ENCODE measurements at regions not wholly inside any gene's neighbourhood (a gene's known extent, or its start where the extent isn't known, plus 50 kb on each side); places are given as distances from the start of the nearest gene placed in this dataset.

DNA sequence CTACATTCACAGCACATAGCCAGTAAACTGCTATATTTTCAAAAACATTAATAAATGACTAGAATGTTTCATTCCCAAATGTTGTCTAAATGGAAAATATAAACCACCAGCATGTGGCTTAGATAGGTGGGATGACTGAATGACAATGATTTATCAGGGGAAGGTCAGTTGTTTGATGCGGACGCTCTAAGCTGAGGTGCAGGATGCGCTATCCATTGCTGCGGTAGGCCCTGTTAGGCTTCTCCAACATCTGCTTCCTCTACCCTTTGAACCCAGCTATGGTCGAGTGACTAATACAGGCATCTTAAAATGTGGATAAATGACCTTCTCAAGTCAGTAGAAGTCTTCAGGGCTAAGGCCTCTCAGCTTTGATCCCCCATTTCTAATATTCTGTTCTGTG lies 584.2 kb downstream of the CMPK2 start:
- POLR2A ChIA-PET = no interaction called here
- BruUV-seq (replicated peaks) = no TSS peak
- H3K27me3 ChIP-seq (ENCODE audit: control insufficient read depth, insufficient read depth, low read length) = no peaks in the 10 kb centered on the region
- H3K27ac ChIP-seq (ENCODE audit: low read length) = no peak overlapping the region
- H3K4me1 ChIP-seq (ENCODE audit: control insufficient read depth, insufficient read depth, low read length) = no peaks in the 10 kb centered on the region
- no peaks in the 10 kb centered on the region for H3K9me3 ChIP-seq (ENCODE audit: control insufficient read depth, insufficient read depth, low read depth, low read length)
- in situ Hi-C loops (cut with HindIII; ENCODE audit: low pct_unique_long_range_greater_than_20kb, low sequenced_read_pairs) (no loop called here), intact Hi-C loops (cut with micrococcal nuclease; ENCODE audit: unreplicated experiment) (no loop called here)
- H3K36me3 ChIP-seq (ENCODE audit: control insufficient read depth, insufficient read depth, low read length) = no peaks in the 10 kb centered on the region
- no peak for DNase-seq (ENCODE audit: low read depth, low spot score)
- no peak overlapping the region for H3K4me3 ChIP-seq (ENCODE audit: low read depth in 2 of 2, low read length in 2 of 2)
- ATAC-seq = no peak
- TF ChIP-seq TCF7L2 (IDR thresholded peaks at IDR 0.05; ENCODE audit: low read depth, low read length) = no peak
- no peak for TF ChIP-seq POLR2AphosphoS5 (IDR thresholded peaks at IDR 0.05; ENCODE audit: low read depth, low read length)
- TF ChIP-seq, protein P1, sequence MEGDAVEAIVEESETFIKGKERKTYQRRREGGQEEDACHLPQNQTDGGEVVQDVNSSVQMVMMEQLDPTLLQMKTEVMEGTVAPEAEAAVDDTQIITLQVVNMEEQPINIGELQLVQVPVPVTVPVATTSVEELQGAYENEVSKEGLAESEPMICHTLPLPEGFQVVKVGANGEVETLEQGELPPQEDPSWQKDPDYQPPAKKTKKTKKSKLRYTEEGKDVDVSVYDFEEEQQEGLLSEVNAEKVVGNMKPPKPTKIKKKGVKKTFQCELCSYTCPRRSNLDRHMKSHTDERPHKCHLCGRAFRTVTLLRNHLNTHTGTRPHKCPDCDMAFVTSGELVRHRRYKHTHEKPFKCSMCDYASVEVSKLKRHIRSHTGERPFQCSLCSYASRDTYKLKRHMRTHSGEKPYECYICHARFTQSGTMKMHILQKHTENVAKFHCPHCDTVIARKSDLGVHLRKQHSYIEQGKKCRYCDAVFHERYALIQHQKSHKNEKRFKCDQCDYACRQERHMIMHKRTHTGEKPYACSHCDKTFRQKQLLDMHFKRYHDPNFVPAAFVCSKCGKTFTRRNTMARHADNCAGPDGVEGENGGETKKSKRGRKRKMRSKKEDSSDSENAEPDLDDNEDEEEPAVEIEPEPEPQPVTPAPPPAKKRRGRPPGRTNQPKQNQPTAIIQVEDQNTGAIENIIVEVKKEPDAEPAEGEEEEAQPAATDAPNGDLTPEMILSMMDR (IDR thresholded peaks at IDR 0.05) = no peak
- TF ChIP-seq SIN3A (IDR thresholded peaks at IDR 0.05; ENCODE audit: borderline replicate concordance, insufficient read depth, low read depth, low read length) = no peak
- TF ChIP-seq, protein P2, sequence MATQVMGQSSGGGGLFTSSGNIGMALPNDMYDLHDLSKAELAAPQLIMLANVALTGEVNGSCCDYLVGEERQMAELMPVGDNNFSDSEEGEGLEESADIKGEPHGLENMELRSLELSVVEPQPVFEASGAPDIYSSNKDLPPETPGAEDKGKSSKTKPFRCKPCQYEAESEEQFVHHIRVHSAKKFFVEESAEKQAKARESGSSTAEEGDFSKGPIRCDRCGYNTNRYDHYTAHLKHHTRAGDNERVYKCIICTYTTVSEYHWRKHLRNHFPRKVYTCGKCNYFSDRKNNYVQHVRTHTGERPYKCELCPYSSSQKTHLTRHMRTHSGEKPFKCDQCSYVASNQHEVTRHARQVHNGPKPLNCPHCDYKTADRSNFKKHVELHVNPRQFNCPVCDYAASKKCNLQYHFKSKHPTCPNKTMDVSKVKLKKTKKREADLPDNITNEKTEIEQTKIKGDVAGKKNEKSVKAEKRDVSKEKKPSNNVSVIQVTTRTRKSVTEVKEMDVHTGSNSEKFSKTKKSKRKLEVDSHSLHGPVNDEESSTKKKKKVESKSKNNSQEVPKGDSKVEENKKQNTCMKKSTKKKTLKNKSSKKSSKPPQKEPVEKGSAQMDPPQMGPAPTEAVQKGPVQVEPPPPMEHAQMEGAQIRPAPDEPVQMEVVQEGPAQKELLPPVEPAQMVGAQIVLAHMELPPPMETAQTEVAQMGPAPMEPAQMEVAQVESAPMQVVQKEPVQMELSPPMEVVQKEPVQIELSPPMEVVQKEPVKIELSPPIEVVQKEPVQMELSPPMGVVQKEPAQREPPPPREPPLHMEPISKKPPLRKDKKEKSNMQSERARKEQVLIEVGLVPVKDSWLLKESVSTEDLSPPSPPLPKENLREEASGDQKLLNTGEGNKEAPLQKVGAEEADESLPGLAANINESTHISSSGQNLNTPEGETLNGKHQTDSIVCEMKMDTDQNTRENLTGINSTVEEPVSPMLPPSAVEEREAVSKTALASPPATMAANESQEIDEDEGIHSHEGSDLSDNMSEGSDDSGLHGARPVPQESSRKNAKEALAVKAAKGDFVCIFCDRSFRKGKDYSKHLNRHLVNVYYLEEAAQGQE (IDR thresholded peaks at IDR 0.05; ENCODE audit: insufficient read depth in 1 of 2, low read depth in 2 of 2, low read length in 1 of 2) = no peak
- CTCF ChIA-PET = no interaction called here

DNA sequence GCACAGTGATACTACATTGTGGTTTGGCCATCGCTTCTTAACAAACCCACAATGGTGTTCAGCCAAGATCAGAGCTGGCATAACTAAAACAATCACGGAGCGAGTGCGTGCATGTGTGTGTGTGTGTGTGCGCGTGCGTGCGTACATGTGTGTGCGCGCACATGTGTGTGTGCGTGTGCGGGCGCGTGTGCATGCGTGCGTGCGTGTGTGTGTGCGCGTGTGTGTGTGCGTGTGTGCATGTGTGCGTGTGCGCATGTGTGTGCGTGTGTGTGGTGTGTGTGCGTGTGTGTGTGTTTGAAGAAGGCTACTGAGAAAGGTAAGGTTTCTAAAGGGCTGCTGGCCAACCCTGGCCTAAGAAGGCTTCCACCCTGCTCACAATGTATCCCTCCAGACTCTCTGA lies 582.4 kb downstream of the CMPK2 start:
- TF ChIP-seq POLR2AphosphoS5 (IDR thresholded peaks at IDR 0.05; ENCODE audit: low read depth, low read length) = no peak
- TF ChIP-seq, protein P2 (IDR thresholded peaks at IDR 0.05; ENCODE audit: insufficient read depth in 1 of 2, low read depth in 2 of 2, low read length in 1 of 2) = no peak
- no peak for TF ChIP-seq TCF7L2 (IDR thresholded peaks at IDR 0.05; ENCODE audit: low read depth, low read length)
- TF ChIP-seq, protein P1 (IDR thresholded peaks at IDR 0.05) = no peak
- TF ChIP-seq SIN3A (IDR thresholded peaks at IDR 0.05; ENCODE audit: borderline replicate concordance, insufficient read depth, low read depth, low read length) = no peak
- Histone ChIP-seq H3K4me1 (ENCODE audit: control insufficient read depth, insufficient read depth, low read length) (no peaks in the 10 kb centered on the region), H3K4me3 (ENCODE audit: low read depth in 2 of 2, low read length in 2 of 2) (no peak overlapping the region), H3K36me3 (ENCODE audit: control insufficient read depth, insufficient read depth, low read length) (no peaks in the 10 kb centered on the region), H3K27me3 (ENCODE audit: control insufficient read depth, insufficient read depth, low read length) (no peaks in the 10 kb centered on the region), H3K9me3 (ENCODE audit: control insufficient read depth, insufficient read depth, low read depth, low read length) (no peaks in the 10 kb centered on the region), H3K27ac (ENCODE audit: low read length) (no peak overlapping the region)
- in situ Hi-C loops (cut with HindIII; ENCODE audit: low pct_unique_long_range_greater_than_20kb, low sequenced_read_pairs) (no loop called here), intact Hi-C loops (cut with micrococcal nuclease; ENCODE audit: unreplicated experiment) (no loop called here)
- DNase-seq (ENCODE audit: low read depth, low spot score) (no peak), ATAC-seq (no peak)
- POLR2A ChIA-PET = no interaction called here
- no TSS peak for BruUV-seq (replicated peaks)
- CTCF ChIA-PET = no interaction called here
